ENCODE measurements at regions not wholly inside any gene's neighbourhood (a gene's known extent, or its start where the extent isn't known, plus 50 kb on each side); places are given as distances from the start of the nearest gene placed in this dataset.

- no peak for TF ChIP-seq POLR2A (IDR thresholded peaks at IDR 0.05; ENCODE audit: low read length)
- TF ChIP-seq, protein P1, sequence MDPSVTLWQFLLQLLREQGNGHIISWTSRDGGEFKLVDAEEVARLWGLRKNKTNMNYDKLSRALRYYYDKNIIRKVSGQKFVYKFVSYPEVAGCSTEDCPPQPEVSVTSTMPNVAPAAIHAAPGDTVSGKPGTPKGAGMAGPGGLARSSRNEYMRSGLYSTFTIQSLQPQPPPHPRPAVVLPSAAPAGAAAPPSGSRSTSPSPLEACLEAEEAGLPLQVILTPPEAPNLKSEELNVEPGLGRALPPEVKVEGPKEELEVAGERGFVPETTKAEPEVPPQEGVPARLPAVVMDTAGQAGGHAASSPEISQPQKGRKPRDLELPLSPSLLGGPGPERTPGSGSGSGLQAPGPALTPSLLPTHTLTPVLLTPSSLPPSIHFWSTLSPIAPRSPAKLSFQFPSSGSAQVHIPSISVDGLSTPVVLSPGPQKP (IDR thresholded peaks at IDR 0.05; ENCODE audit: low read depth, low read length) = no peak
Measured at GRCh38 chr16:86901483-86901882, 323.1 kb downstream of the FOXL1 start.

Measured in A549 (cell line).